Activated CD4-positive, alpha-beta T cell treated with anti-CD3 and anti-CD28 coated beads for 4 hours (primary cell): ENCODE measurements at regions not wholly inside any gene's neighbourhood (a gene's known extent, or its start where the extent isn't known, plus 50 kb on each side); places are given as distances from the start of the nearest gene placed in this dataset.
A peak's percentile ranks its signal among the peaks of the same experiment; 100 is the strongest.
"Not testable (repeated sequence)": the region's sequence is repeated elsewhere in the genome, so short reads cannot be mapped to it uniquely, and the experiment has no call there.

Experiments used
- DNase-seq, 2 donors: peaks; one replicate each; pipeline ENCODE4 v3.0.0-alpha.2; 2020

- DNase-seq: no peak
Observed at GRCh38 chr6:47407300-47408281, 70.0 kb upstream of the CD2AP start.

- DNase-seq: peak; percentile 29 to 36
Observed at GRCh38 chr6:47413752-47414422, 63.7 kb upstream of the CD2AP start.

- peak; percentile 4 to 14 for DNase-seq
Observed at GRCh38 chr6:47414423-47415167, 63.0 kb upstream of the CD2AP start.

- DNase-seq: no peak
Observed at GRCh38 chr6:47416396-47417345, 60.9 kb upstream of the CD2AP start.

- no peak for DNase-seq
Observed at GRCh38 chr6:47419621-47420020, 58.0 kb upstream of the CD2AP start.

GRCh38 chr6:47420394-47421371 is 56.9 kb upstream of the CD2AP start:
- DNase-seq: no peak

- DNase-seq: no peak
Observed at GRCh38 chr6:47423079-47423478, 54.5 kb upstream of the CD2AP start.

- no peak for DNase-seq
Observed at GRCh38 chr6:47424436-47424836, 53.2 kb upstream of the CD2AP start.

GRCh38 chr6:47425724-47426123 is 51.9 kb upstream of the CD2AP start:
- DNase-seq: not testable (repeated sequence)

- no peak for DNase-seq
Observed at GRCh38 chr6:47426524-47427302, 50.9 kb upstream of the CD2AP start.

GRCh38 chr6:47427680-47428079 is 49.9 kb upstream of the CD2AP start:
- no peak for DNase-seq
